SJCRH30 (cell line): ENCODE measurements at regions not wholly inside any gene's neighbourhood (a gene's known extent, or its start where the extent isn't known, plus 50 kb on each side); places are given as distances from the start of the nearest gene placed in this dataset.

ENCODE experiments used
- DNase-seq, 2 experiments: peaks; one replicate each; pipeline ENCODE4 v3.0.0-alpha.2; 2015 to 2020
- H3K27ac ChIP-seq: fragments of 250-450 bp; sonication (Bioruptor Pico); 2 replicates; pipeline ENCODE4 v1.5.1; 2020; ENCODE audit warnings: mild to moderate bottlenecking, moderate library complexity
- H3K27me3 ChIP-seq: fragments of 250-450 bp; sonication (Bioruptor Pico); 2 replicates; pipeline ENCODE4 v1.5.1; 2020; ENCODE audit warnings: mild to moderate bottlenecking, moderate library complexity
- H3K36me3 ChIP-seq: fragments of 250-450 bp; sonication (Bioruptor Pico); 2 replicates; pipeline ENCODE4 v1.5.1; 2020; ENCODE audit warnings: mild to moderate bottlenecking, moderate library complexity
- H3K4me1 ChIP-seq: fragments of 250-450 bp; sonication (Bioruptor Pico); 2 replicates; pipeline ENCODE4 v1.5.1; 2020; ENCODE audit warnings: mild to moderate bottlenecking, moderate library complexity
- H3K4me3 ChIP-seq: fragments of 250-450 bp; sonication (Bioruptor Pico); 2 replicates; pipeline ENCODE4 v1.5.1; 2020; ENCODE audit warnings: mild to moderate bottlenecking, moderate library complexity
- H3K9me3 ChIP-seq: fragments of 250-450 bp; sonication (Bioruptor Pico); replicated peaks from 2 replicates; pipeline ENCODE4 v1.5.1; 2020; ENCODE audit warnings: mild to moderate bottlenecking, moderate library complexity

DNA sequence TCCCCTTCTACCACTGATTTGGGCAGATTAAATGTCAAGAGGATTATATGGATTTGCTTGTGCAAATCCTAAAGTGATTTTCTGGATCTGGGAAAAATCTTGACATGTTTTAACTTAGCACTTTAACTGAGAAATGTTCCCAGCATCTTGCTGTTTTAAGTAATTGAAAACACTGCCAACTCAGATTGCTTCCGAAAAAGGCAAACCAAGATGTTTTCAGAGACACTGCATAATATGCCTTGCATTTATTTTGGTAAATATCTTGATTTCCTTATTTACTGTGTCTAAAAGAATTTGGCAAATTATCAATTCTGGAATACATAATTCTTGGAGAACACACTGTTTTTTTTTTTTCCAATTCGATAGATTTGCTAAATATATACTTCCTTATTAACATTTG is 385.0 kb upstream of the FAM98A start:
- no peaks in the 10 kb centered on the region for H3K27me3 ChIP-seq
- no peaks in the 10 kb centered on the region for H3K4me1 ChIP-seq
- no peak for DNase-seq
- H3K27ac ChIP-seq = no peak overlapping the region
- no peaks in the 10 kb centered on the region for H3K36me3 ChIP-seq
- no peaks in the 10 kb centered on the region for H3K9me3 ChIP-seq
- H3K4me3 ChIP-seq = no peak overlapping the region

DNA sequence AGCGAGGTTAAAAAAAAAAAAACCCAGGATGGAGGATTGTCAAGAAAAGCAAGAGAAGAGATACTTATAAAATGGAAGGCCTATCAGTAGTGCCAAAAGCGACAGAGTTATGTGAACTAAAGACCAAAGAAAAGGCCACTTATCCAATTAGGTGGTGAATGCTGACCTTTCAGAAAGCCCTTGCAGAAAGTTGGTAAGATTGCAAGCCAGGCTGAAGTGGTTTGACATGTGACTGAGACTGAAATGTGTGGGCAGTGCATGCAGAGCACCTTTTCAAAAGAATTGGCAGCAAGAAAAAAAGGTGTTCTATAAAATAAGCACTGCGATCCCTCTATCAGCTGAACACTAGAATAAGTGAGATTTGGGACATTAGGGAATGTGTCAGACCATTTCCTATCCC is 379.4 kb upstream of the FAM98A start:
- Histone ChIP-seq H3K27ac (no peak overlapping the region), H3K27me3 (no peaks in the 10 kb centered on the region), H3K36me3 (no peaks in the 10 kb centered on the region), H3K9me3 (no peaks in the 10 kb centered on the region), H3K4me1 (no peaks in the 10 kb centered on the region), H3K4me3 (no peak overlapping the region)
- no peak for DNase-seq

DNA sequence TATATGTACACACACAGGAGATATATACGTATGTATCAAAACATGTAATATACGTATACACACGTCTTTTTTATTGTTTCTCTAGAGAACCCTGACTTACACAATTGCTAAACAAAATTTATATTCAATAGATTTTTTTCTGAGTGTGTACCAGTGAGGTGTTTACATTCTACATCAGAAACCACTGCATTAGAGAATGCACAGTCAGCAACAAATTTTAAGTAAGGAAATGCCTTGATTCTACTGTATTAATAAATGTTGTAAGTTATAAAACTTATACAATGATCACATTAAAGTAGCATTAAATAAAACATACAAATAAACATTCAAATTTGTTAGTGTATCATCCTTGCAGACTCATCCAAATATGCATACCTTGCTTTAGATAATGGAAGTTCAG is 376.4 kb upstream of the FAM98A start:
- H3K4me1 ChIP-seq = no peaks in the 10 kb centered on the region

DNA sequence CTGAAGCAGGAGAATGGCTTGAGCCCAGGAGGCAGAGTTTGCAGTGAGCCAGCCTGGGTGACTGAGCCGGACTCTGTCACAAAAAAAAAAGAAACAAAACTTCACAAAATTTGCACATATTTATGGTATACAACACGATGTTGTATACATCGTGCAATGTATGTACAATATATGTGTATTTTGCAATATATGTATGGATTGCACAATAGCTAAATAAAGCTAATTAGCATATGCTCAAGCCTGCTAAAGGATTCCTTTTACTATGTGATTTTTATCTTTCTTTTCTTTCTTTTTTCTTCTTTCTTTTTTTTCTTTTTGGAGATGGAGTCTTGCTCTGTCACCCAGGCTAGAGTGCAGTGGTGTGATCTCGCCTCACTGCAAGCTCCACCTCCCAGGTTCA is 368.0 kb upstream of the FAM98A start:
- no peaks in the 10 kb centered on the region for H3K27me3 ChIP-seq
- no peak for DNase-seq
- H3K9me3 ChIP-seq = no peaks in the 10 kb centered on the region
- H3K4me3 ChIP-seq = no peak overlapping the region
- H3K4me1 ChIP-seq = no peaks in the 10 kb centered on the region
- no peak overlapping the region for H3K27ac ChIP-seq
- no peaks in the 10 kb centered on the region for H3K36me3 ChIP-seq

More for the DNA sequence above, 376.4 kb upstream of the FAM98A start:
- no peaks in the 10 kb centered on the region for H3K9me3 ChIP-seq
- H3K27me3 ChIP-seq = no peaks in the 10 kb centered on the region
- DNase-seq = no peak
- no peak overlapping the region for H3K4me3 ChIP-seq
- no peak overlapping the region for H3K27ac ChIP-seq
- H3K36me3 ChIP-seq = no peaks in the 10 kb centered on the region

DNA sequence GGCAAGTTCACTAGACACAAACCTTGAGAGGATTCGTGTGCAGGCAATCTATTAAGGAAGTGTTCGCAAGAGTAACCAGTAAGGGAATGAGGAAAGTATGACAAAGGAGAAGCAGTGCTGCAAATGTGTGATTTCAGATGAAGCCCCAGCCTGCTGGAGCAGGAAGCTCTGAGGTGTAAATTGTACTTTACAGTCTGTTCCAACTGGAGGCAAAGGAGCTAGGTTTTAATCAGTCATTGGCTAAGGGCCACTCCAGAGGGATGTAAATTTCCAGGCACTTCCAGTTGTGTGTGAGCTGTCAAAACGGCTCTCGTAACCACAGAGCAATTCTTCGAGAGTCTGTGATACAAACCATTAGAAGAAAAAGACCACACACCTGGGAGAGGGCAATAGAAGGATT is 359.5 kb upstream of the FAM98A start:
- H3K36me3 ChIP-seq = no peaks in the 10 kb centered on the region
- H3K4me3 ChIP-seq = no peak overlapping the region
- no peak overlapping the region for H3K27ac ChIP-seq

DNA sequence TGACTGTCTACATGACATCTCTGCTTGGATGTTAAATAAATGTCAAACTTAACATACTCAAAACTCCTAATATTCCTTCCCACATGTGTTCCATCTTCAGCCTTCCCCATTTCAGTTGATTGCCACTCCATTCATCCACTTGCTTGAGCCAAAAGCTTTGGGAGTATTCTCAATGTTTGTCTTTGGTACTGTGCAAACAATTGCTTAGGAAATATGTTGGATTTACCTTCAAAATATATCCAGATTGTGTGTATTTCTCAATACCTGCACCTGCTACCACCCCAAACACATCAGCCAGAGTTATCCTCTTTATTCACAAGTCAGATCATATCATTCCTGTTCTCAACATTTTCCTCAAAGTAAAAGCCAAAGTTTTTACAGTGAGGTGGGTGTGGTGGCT is 350.3 kb upstream of the FAM98A start:
- H3K9me3 ChIP-seq = peaks cover 3% of the 10 kb centered on the region; the same call in 1 of the 2 replicates
- H3K4me3 ChIP-seq = no peak overlapping the region
- H3K4me1 ChIP-seq = no peaks in the 10 kb centered on the region
- no peak overlapping the region for H3K27ac ChIP-seq
- no peak for DNase-seq
- H3K36me3 ChIP-seq = no peaks in the 10 kb centered on the region
- H3K27me3 ChIP-seq = no peaks in the 10 kb centered on the region

More for the DNA sequence above, 359.5 kb upstream of the FAM98A start:
- Histone ChIP-seq H3K27me3 (peaks cover 4% of the 10 kb centered on the region; the same call in 1 of the 2 replicates), H3K9me3 (no peaks in the 10 kb centered on the region), H3K4me1 (no peaks in the 10 kb centered on the region)
- no peak for DNase-seq

DNA sequence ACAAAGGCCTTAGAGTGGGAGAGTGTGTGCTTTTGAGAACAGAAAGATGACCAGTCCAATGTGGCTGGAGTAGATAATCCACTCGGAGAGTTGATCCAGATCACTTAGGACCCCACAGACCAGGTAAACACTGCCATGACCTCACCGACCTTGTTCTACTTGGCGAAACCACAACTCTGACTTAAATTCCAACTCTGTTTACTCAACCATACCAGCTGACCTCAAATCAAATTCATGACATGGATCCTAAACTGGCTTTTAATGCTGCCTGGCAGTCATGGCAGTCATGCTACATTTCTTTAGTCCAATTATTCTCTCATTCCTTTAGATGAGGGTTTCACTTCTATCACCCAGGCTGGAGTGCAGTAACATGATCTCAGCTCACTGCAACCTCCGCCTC is 347.1 kb upstream of the FAM98A start:
- peak; percentile 10 to 23 for DNase-seq
- Histone ChIP-seq H3K4me1 (no peaks in the 10 kb centered on the region), H3K9me3 (no peaks in the 10 kb centered on the region), H3K27ac (no peak overlapping the region), H3K27me3 (no peaks in the 10 kb centered on the region), H3K36me3 (no peaks in the 10 kb centered on the region), H3K4me3 (no peak overlapping the region)

DNA sequence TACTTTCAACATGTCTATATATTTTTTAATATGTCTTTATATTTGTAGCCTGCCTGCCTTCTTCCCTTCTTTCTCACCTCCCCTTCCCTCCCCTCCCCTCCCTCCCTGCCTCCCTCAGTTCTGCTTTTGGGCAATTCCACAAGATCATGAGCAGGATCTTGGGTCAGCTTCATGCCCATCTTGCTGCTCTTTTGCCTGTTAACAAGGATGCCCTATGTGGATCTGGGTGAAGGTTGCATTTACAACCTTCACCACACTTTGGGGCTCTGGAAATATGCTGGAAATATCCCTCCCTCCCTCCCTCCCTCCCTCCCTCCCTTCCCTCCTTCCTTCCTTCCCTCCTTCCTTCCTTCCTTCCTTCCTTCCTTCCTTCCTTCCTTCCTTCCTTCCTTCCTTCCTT is 334.1 kb upstream of the FAM98A start:
- no peaks in the 10 kb centered on the region for H3K4me1 ChIP-seq
- H3K36me3 ChIP-seq = no peaks in the 10 kb centered on the region
- no peak for DNase-seq
- H3K9me3 ChIP-seq = no peaks in the 10 kb centered on the region
- H3K4me3 ChIP-seq = no peak overlapping the region
- no peak overlapping the region for H3K27ac ChIP-seq
- no peaks in the 10 kb centered on the region for H3K27me3 ChIP-seq

DNA sequence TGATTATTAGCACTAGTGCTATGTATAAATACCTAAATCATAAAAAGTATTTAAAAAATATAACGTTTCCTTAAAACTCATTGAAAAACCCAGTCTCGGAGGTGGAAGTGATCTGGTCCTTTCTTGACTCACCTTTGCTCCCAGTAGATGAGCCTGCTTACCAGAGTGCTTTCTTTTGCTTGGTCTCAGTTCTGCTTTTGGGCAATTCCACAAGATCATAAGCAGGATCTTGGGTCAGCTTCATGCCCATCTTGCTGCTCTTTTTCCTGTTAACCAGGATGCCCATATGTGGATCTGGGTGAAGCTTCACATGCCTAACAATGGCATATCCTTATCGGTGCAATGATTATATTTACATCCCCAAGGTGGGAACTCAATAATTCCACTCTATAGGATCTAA is 332.1 kb upstream of the FAM98A start:
- H3K27ac ChIP-seq = no peak overlapping the region

DNA sequence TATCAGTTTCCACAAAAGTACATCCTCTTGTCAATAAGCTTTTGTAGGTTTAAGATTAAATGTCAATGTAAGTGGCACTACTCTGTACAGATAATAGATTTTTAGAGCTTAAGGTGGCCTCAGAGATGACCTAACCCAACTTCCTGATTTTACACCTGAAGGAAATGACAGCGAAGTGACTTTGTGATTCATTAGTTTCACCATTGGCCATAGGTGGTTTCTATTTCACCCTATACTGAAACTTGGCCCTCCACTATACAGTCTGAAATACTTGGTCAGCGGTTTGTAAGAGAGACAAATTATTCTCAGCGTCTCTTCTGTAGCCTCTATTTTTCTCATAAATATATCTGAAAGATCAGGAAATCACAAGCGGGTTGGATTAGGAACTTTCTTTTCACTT is 330.4 kb upstream of the FAM98A start:
- Histone ChIP-seq H3K9me3 (no peaks in the 10 kb centered on the region), H3K27ac (no peak overlapping the region)
- no peak for DNase-seq

More for the DNA sequence above, 332.1 kb upstream of the FAM98A start:
- Histone ChIP-seq H3K27me3 (no peaks in the 10 kb centered on the region), H3K4me1 (no peaks in the 10 kb centered on the region), H3K36me3 (no peaks in the 10 kb centered on the region), H3K9me3 (no peaks in the 10 kb centered on the region), H3K4me3 (no peak overlapping the region)
- DNase-seq = no peak

DNA sequence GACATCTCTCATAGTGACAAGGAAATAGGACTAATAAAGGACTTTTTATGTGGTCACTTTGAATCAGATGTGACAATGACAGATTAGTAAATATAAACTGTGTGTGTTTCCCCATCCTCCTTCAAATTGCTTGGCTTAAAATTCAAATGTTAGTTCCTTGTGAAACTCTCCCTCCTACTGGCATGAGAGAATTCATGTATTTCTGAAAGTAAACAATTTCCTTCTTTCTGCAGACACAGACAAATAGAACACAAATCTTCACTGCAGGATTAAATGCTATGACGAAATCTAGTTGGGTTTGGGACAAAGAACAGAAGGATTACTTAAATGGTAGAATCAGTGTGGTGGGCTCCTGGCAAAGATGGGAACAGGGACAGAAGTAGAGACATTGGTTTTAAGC is 328.7 kb upstream of the FAM98A start:
- Histone ChIP-seq H3K27me3 (no peaks in the 10 kb centered on the region), H3K27ac (no peak overlapping the region), H3K4me1 (no peaks in the 10 kb centered on the region), H3K36me3 (no peaks in the 10 kb centered on the region), H3K9me3 (no peaks in the 10 kb centered on the region), H3K4me3 (no peak overlapping the region)
- DNase-seq = no peak

More for the DNA sequence above, 330.4 kb upstream of the FAM98A start:
- H3K4me3 ChIP-seq = no peak overlapping the region
- H3K36me3 ChIP-seq = no peaks in the 10 kb centered on the region
- H3K4me1 ChIP-seq = no peaks in the 10 kb centered on the region
- no peaks in the 10 kb centered on the region for H3K27me3 ChIP-seq

DNA sequence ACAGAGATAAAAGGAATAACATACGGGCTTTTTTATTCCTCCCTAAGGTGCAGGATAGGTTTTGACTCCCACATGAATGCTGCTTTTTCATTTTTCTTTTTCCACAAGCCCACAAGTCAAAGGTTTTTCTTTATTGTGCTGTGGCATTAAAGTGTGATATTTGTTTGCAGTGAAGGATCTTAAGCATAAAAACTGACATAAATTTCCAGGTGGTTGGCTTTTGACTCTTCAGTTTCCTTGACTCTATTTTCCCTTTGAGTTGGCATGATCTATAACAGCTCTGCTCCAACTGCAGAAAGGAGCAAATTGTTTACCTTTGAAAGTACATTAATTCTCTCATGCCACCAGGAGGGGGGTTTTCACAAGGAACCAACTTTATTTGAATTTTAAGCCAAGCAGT is 326.2 kb upstream of the FAM98A start:
- Histone ChIP-seq H3K4me1 (no peaks in the 10 kb centered on the region), H3K36me3 (no peaks in the 10 kb centered on the region), H3K27ac (no peak overlapping the region), H3K9me3 (no peaks in the 10 kb centered on the region), H3K4me3 (no peak overlapping the region), H3K27me3 (no peaks in the 10 kb centered on the region)
- no peak for DNase-seq

DNA sequence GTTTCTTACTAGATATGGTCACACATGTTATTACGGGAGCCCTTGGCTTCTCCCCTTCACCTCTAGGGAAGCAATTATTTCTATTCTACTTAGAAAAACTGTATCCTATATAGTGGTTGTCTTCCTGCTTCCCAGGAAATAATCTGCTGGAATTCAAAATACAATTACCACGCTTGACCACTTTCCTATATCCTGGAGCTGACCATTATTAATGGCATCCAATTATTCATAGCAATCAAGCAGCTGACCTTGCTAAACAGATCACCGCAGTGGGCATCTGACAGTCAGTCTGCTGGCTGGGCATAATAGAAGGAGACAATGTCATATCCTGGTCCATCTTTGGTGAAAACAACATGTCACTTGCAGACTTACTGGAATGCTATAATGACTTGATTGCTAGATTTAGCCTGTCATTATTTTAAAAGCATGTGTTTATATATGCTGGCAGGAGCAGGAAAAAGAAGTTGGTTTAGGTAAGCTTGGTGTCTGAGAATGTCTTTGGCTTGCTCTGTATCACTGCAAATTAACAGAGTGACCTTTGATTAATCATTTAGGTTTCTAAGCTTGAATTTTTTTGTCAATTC is 325.6 kb upstream of the FAM98A start:
- Histone ChIP-seq H3K4me3 (no peak overlapping the region), H3K4me1 (no peaks in the 10 kb centered on the region)
- DNase-seq = no peak

DNA sequence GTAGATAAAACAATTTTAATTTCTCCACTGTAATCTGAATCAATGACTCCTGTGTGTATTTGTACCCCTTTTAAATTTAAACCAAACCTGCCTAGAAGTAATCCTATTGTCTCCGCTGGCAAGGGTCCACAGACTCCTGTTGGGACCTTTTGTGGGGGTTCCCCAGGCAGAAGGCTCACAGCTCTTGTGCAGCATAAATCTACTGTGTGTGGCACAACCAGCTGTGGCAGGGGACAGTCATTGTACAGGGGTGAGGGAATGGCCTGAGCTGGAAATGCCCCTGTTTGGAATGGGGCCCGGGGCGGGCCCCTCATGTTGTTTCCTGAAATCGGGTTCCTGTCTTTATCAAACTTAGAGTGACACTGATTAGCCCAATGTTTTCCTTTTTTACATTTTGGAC is 318.2 kb upstream of the FAM98A start:
- H3K4me3 ChIP-seq = no peak overlapping the region
- DNase-seq = no peak
- no peak overlapping the region for H3K27ac ChIP-seq

More for the DNA sequence above, 325.6 kb upstream of the FAM98A start:
- Histone ChIP-seq H3K36me3 (no peaks in the 10 kb centered on the region), H3K27ac (no peak overlapping the region), H3K9me3 (no peaks in the 10 kb centered on the region), H3K27me3 (no peaks in the 10 kb centered on the region)

DNA sequence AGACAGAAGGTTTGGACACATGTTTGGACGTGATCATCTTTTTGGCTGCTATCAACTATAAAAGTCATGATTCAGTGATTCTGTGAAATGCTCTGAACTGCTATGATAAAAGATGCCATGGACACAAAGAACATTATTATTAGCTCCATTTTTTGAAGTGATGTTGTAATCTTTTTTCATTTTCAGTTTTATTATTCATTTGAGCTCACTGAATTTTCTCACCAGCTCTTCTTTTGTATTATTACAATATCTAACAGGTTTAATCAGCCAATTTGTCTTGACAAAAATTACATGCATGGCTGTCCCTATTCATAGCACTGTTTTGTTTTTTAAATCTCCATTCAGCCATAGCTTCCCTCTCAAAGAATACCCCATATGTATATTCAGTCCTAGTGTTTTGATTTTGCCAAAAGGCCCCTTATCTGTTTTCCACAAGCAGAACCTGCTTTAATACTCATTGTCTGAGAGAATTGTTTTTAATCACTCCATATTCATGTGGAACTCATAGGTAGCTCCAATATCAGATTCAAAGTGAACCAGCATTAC is 314.0 kb upstream of the FAM98A start:
- no peak overlapping the region for H3K4me3 ChIP-seq
- H3K9me3 ChIP-seq = no peaks in the 10 kb centered on the region
- H3K27me3 ChIP-seq = no peaks in the 10 kb centered on the region
- H3K27ac ChIP-seq = no peak overlapping the region
- DNase-seq = no peak
- H3K4me1 ChIP-seq = no peaks in the 10 kb centered on the region
- H3K36me3 ChIP-seq = no peaks in the 10 kb centered on the region

More for the DNA sequence above, 318.2 kb upstream of the FAM98A start:
- Histone ChIP-seq H3K36me3 (no peaks in the 10 kb centered on the region), H3K27me3 (no peaks in the 10 kb centered on the region), H3K4me1 (no peaks in the 10 kb centered on the region), H3K9me3 (no peaks in the 10 kb centered on the region)

DNA sequence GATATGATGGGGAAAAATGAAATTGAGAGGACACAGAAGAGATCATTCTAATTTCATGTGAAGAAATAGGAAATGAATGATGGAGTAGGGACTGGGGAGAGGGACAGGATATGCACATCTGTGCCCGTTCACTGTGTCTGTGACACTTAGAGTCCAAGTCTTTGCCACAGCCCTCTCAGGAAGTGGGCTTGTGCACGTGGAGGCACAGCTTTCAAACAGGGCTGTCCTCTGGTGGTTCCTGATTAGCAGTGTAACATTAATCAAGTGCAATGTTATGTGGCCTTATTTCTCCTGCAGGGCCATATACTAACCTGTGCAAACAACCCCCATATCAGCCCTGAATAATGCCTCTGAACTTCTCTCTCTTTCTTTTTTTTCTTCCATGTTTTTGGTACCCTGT is 312.2 kb upstream of the FAM98A start:
- no peaks in the 10 kb centered on the region for H3K4me1 ChIP-seq
- no peaks in the 10 kb centered on the region for H3K27me3 ChIP-seq
- H3K4me3 ChIP-seq = no peak overlapping the region
- H3K36me3 ChIP-seq = no peaks in the 10 kb centered on the region
- no peak overlapping the region for H3K27ac ChIP-seq
- DNase-seq = no peak
- H3K9me3 ChIP-seq = no peaks in the 10 kb centered on the region
